HG02885 (cell line): ENCODE measurements at regions not wholly inside any gene's neighbourhood (a gene's known extent, or its start where the extent isn't known, plus 50 kb on each side); places are given as distances from the start of the nearest gene placed in this dataset.
"Not testable (repeated sequence)": the region's sequence is repeated elsewhere in the genome, so short reads cannot be mapped to it uniquely, and the experiment has no call there.

Experiments
- ATAC-seq: cut with Tn5 transposase; IDR thresholded peaks from one replicate; pipeline ENCODE4 v1.9.1; 2021; ENCODE audit warnings: mild to moderate bottlenecking; ENCODE audit not compliant: unreplicated experiment, poor library complexity

DNA sequence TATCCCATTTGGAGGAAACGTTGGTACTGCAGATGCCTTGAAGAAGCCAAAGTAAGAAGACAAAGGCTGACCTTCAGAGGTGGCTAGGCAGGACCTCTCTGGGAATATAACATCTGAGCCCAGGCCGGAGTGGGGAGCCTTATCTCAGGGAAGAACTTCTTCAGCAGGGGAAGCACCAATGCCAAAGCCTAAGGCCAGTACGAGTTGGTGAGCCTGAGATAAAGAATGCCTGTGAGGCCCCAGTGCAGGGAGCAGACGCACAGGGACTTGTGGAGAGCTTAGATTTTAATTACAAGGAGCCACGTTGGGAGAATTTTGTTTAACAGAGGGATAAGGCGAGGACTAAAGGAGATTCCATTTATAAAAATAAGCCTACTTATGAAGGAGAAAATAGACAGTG is 468.8 kb upstream of the RUNX1 start:
- no peak for ATAC-seq

GRCh38 chr21:35516292-35516691 is 467.2 kb upstream of the RUNX1 start:
- not testable (repeated sequence) for ATAC-seq

DNA sequence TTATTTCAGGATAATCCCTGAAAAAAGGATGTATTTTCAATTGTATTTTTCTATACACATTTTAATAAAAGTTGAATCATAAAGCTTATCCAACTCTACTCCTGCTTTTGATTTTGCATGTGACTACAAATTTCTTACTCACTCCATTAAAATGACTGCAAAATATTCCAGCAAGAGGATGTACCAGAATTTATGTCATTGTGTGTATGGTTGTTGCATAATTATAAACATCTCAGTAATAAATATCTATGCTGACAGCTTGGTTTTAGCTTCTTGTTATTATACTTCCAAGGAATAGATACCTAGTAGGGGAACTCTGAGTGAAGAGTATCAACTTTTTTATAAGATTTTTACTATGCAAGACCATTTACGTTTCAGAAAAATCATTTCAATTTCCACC is 463.2 kb upstream of the RUNX1 start:
- ATAC-seq: no peak

DNA sequence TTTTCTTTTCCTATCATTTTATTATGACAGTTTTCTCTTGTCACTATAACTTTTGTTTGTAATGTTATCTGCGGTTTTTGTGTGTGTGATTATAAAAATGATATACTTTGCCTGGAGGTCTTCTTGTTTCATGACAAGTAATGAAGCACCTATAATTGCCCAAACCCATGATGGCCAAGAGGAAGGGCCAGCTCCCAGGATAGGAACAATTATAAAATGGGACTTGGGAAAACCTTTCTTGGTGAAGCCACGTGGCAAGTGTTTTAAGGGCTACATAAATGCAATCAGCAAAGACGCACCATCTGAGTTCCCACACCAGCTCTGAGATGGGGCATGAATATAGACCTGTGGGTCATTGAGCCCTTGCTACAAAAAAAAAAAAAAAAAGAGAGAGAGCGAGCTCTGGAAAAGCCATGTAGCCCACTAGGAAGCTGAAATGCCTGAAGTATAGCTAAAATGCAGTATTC is 462.6 kb upstream of the RUNX1 start:
- no peak for ATAC-seq

DNA sequence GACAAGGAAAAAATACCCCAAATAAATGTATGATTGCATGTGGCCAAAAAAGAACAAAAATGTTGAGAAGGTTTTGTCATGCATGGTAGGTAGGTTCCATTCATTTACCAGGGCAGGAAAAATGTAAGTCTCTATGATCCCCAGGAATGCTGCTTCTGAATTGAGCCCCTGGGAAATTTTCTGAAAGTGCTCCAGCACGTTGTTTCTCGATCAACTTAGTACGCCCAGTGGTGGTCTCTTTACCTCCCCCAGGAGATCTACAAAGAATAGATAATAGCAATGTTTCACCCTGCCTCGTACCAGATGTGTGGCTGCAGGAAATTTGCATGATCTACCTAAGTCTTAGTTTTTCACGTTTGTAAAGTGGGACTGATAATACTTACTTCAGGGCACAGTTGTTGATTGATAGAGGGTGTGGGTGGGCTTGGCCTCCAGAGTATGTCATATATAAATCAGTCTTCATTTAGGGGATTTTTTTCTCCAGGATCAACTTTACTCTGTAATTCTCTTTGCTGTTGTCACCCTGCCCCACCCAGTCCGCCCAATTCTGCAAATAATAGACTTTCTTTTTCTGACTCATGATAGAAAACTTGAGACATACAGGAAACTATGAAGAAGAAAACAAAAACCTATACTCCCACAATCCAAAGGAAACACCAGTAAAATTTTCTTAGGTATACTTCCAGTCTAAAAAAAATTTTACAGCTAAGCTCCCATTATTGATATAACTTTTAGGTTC is 462.0 kb upstream of the RUNX1 start:
- no peak for ATAC-seq

- ATAC-seq: no peak
Observed at GRCh38 chr21:35510294-35510693, 461.2 kb upstream of the RUNX1 start.

DNA sequence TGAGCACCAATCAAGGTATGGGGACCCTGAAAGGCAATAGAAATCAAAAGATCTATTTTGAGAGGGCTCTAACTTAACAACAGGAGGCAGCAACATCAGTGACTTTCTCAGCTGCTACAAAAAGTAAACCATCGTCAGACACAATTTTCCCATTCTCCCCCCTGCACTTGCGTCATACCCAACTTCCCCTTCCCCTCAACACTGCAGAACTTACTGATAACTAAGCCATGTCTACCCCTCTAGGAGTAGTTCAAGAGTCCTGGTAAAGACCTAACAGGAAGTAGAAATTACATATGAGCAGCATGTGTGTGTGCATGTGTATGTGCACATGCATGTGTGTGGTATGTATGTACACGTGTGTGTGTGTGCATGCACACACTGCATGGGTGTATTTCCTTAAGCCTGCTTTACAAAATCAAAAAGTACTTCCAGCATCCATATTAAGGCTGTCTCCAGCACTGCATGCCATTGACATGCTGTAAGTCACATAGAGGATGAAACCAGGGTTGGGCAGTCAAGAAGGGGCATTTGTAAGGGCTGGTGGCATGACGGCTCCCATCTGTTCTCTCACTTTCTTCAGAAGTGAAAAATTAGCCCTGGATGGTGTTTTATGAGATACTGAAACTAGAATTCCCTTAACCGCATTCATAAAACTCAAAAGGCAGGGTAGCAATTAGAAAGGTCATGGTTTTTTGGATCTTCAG is 460.1 kb upstream of the RUNX1 start:
- ATAC-seq: no peak

DNA sequence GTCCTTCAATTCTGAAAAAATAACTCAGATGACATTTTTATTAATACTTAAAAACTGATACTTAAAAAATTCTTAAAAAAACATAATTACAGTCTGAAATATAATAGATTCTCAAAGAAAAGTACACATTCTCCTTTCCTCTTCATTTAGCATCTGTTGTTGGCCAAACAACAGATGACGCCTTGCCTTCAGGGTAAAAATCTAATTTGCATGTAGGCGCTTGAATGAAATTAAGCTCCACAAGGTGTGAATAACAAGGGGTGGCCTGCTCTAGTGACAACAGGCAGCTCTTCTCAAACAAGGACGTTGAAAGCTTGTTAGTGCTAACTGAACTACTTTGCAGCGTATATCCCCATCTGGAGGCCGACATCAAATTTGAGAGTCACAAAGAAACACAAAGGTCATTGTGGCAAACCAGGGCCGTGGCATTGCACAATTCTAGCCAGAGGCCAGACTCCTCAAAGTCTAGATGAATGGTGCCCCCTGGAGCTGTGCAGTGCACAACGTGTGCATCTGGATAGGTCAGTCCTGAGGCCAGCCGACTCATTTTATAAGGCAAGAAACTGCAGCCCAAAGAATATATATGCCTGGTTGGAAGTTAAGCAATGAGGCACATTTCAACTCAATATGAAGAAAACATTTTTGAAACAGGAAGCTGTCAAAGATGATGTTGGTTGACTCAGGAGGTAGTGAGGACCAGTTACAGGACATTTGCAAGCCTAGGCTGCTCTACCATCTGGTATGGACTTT is 459.2 kb upstream of the RUNX1 start:
- no peak for ATAC-seq

DNA sequence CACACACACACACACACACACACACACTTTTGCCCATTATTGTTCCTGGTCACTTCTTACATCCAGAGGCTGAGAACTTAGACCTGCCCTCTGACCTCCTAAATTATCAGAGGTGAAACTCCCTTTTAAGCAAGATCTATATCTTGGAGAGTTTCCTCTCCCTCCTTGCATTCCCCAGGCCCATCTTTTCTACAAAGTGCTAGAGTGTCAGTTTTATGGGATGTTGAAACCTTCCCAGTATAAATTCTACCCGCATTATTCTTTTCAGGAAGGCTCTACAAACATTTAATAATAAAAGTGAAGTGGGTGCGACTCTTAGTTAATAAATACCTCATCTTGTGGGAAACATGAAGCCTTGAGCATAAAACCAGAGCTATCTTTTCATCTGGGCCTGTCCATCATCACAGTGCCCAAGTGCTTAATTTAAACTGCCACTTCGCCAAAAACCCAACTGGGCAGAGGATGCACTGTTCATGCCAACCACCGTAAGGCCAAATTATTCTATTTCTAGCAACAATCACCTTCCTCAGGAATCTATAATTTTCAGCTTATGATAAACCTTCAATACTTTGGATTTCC is 458.2 kb upstream of the RUNX1 start:
- no peak for ATAC-seq

GRCh38 chr21:35506771-35507170 is 457.7 kb upstream of the RUNX1 start:
- ATAC-seq: no peak

GRCh38 chr21:35506352-35506751 is 457.2 kb upstream of the RUNX1 start:
- no peak for ATAC-seq

DNA sequence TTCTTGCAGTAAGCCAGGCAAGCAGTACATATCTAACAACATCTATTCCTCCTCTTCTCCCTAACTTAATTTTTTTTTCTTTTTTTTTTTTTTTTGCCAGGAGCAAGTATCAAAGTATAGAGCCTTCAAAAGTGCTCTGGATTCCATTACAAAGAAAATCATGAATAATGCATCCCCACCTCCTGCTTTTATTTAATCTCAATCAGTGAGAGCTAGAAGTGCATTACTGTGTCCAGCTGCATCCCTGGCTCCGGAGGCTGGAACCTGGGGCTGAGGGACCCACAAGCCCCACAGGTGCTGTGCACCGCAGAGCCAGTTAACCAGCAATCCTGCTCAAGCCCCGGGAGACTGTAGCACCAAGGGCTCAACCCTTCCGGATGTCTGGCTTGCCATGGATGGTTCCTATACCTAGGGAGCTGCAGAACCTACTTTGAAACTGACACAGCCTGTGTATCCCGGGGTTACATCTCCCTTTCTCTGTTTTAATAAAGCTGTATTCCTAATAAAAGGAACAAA is 455.9 kb upstream of the RUNX1 start:
- no peak for ATAC-seq

DNA sequence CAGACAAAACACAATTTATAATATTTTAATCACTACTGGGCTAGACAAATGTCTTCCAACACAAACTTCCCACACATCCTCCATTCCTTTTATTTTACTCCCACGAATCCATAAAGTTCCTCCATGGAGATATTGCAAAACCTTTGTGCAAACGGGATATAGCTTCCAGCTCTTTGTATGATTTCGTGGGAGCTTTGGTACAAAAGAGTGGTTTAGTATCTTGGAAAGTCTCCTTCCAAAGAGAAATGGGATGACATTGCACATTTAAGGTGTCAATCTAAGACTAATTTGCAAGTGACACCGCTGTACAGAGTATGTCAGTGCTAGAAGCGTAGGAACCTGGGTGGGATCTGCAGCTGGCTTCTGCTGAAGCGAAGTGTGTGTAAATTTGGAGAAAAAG is 455.2 kb upstream of the RUNX1 start:
- no peak for ATAC-seq

DNA sequence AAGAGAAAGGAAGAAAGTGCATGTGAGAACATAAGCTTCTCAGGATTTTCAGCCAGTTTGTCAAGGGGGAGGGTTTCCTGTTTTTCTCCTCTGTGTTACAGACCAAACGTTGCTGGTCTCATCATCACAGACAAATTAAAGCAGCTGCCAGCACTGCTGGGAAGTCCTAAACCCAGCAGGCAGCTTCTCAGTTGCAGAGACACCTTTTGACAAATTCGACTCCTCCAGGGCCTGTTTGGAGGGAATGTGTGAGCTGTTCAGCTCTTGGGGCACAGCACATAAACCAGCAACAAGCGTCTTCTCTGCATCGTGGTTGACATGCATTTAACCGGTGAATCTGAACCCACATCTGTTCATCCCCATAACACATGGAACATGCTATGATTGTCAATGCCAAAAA is 454.6 kb upstream of the RUNX1 start:
- ATAC-seq: no peak

GRCh38 chr21:35502821-35503220 is 453.7 kb upstream of the RUNX1 start:
- no peak for ATAC-seq

GRCh38 chr21:35497522-35497921 is 448.4 kb upstream of the RUNX1 start:
- ATAC-seq: not testable (repeated sequence)

DNA sequence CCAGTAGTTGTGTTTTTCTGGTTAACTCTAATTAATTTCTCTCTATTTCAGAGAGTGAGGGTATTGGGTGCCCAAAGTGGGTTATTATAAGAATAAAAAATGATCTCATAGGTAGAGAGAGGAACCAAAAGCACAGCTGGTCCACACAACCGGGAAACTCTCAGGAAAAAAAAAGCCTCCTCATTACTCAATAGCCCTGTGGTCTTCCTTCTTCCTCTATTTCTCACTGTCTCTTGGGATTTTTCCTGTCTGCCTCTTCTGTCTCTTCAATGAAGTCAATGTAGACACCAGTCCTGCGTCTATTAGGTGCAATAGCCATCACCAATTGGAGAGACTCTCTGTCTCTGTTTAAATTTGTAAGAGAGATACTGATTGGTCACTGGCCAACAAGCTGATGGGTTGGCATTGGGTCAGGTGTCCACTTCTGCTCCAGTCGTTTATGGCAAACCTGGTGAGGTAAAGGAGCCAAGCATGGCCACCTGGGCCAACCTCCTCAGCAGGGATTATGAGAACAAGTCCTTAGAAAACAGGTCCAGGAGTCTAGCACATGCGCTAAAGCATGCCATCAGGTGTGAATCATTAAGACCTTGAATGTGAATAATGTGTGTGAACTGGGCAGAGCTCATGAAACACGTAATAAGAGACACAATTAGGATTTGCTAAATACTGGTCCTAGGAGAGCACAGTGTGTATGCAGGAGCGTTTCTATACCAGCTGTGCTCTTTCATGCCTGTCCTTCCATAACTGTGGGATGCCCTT is 443.0 kb upstream of the RUNX1 start:
- ATAC-seq: no peak

DNA sequence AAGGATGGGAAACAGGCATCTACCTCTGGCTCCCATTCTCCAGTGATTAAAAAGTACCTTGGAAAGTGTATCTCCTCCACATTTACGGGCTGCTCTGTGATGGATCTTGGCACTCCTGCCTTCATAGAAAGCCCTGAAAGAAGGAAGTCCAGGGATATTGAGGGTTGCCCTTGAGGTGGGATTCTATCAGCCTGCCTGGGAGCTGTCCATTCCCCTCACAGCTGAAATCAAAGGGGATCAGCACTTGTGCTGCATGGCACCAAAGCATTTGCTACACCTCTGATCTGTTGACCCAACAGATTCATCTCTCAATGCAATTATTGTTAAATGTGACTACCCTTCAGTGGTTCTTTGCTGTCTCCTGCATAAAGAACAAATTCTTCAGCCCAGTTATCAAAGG is 442.0 kb upstream of the RUNX1 start:
- ATAC-seq: no peak

- ATAC-seq: no peak
Observed at GRCh38 chr21:35489389-35489980, 440.4 kb upstream of the RUNX1 start.

GRCh38 chr21:35488946-35489345 is 439.8 kb upstream of the RUNX1 start:
- ATAC-seq: no peak
